ENCODE measurements at regions not wholly inside any gene's neighbourhood (a gene's known extent, or its start where the extent isn't known, plus 50 kb on each side); places are given as distances from the start of the nearest gene placed in this dataset.

GRCh38 chr4:79842162-79842561 lies 230.9 kb downstream of the ANTXR2 start:
- Histone ChIP-seq H4K5ac (ENCODE audit: low read depth, low read length) (no peak overlapping the region), H2BK120ac (ENCODE audit: low read depth, low read length) (no peak overlapping the region), H3K23ac (ENCODE audit: low read depth, low read length) (no peak overlapping the region), H2AK9ac (replicated peaks; ENCODE audit: low read depth, low read length, poor library complexity) (no peak overlapping the region), H3K9me3 (ENCODE audit: control insufficient read depth, insufficient read depth, low read length) (peaks cover 2% of the 10 kb centered on the region), H3K4me2 (ENCODE audit: low read depth, low read length) (no peak overlapping the region), H2BK15ac (ENCODE audit: low read depth, low read length) (no peak overlapping the region), H3K56ac (ENCODE audit: extremely low read depth, insufficient read depth, low read length) (no peak overlapping the region), H3K9me1 (ENCODE audit: insufficient read depth, low read length) (no peaks in the 10 kb centered on the region), H2BK5ac (ENCODE audit: low read depth, low read length, poor library complexity, severe bottlenecking) (no peak overlapping the region), H3K9ac (ENCODE audit: low read depth, low read length) (no peak overlapping the region), H3K27ac (ENCODE audit: insufficient read depth, low read length) (no peak overlapping the region), H4K8ac (ENCODE audit: low read depth in 2 of 2, low read length in 2 of 2) (no peak overlapping the region), H3K14ac (replicated peaks; ENCODE audit: low read depth, low read length) (no peak overlapping the region), H2AK5ac (ENCODE audit: low read depth, low read length) (no peak overlapping the region), H2BK20ac (ENCODE audit: low read depth, low read length) (no peak overlapping the region), H4K20me1 (ENCODE audit: insufficient read depth, low read length) (no peaks in the 10 kb centered on the region), H3K4ac (ENCODE audit: low read depth, low read length) (no peak overlapping the region), H3K27me3 (ENCODE audit: control insufficient read depth, insufficient read depth, low read length) (no peaks in the 10 kb centered on the region), H3K4me1 (ENCODE audit: control insufficient read depth, insufficient read depth, low read length) (no peaks in the 10 kb centered on the region), H3K36me3 (ENCODE audit: control insufficient read depth, insufficient read depth, low read length) (no peaks in the 10 kb centered on the region), H2AFZ (replicated peaks; ENCODE audit: low read length, poor library complexity) (no peak overlapping the region), H3K4me3 (ENCODE audit: insufficient read depth, low read depth, low read length) (no peak overlapping the region), H3K79me1 (ENCODE audit: low read depth in 1 of 2, low read length in 2 of 2) (no peaks in the 10 kb centered on the region), H4K91ac (ENCODE audit: insufficient read depth, low read depth, low read length) (no peak overlapping the region), H3K18ac (ENCODE audit: low read depth, low read length) (no peak overlapping the region)
- ChIA-PET POLR2A (ENCODE audit: unreplicated experiment) (no interaction called here), CTCF (no interaction called here)
- BruUV-seq (replicated peaks) = no TSS peak
- TF ChIP-seq NFE2L2 (IDR thresholded peaks at IDR 0.05; ENCODE audit: low read depth, low read length) (no peak), RAD21 (IDR thresholded peaks at IDR 0.05; ENCODE audit: low read length) (no peak), MXI1 (IDR thresholded peaks at IDR 0.05; ENCODE audit: borderline replicate concordance, low read depth, low read length) (no peak), SMC3 (IDR thresholded peaks at IDR 0.05; ENCODE audit: low read depth, low read length) (no peak), RCOR1 (IDR thresholded peaks at IDR 0.05; ENCODE audit: insufficient replicate concordance, low read length) (no peak), RFX5 (IDR thresholded peaks at IDR 0.05; ENCODE audit: low read depth, low read length) (no peak), BHLHE40 (IDR thresholded peaks at IDR 0.05; ENCODE audit: low read depth, low read length) (no peak), FOS (IDR thresholded peaks at IDR 0.05; ENCODE audit: low read depth, low read length) (no peak), MAFK (IDR thresholded peaks at IDR 0.05; ENCODE audit: low read depth, low read length) (no peak)
- TF ChIP-seq, protein P1, sequence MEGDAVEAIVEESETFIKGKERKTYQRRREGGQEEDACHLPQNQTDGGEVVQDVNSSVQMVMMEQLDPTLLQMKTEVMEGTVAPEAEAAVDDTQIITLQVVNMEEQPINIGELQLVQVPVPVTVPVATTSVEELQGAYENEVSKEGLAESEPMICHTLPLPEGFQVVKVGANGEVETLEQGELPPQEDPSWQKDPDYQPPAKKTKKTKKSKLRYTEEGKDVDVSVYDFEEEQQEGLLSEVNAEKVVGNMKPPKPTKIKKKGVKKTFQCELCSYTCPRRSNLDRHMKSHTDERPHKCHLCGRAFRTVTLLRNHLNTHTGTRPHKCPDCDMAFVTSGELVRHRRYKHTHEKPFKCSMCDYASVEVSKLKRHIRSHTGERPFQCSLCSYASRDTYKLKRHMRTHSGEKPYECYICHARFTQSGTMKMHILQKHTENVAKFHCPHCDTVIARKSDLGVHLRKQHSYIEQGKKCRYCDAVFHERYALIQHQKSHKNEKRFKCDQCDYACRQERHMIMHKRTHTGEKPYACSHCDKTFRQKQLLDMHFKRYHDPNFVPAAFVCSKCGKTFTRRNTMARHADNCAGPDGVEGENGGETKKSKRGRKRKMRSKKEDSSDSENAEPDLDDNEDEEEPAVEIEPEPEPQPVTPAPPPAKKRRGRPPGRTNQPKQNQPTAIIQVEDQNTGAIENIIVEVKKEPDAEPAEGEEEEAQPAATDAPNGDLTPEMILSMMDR (conservative IDR thresholded peaks at IDR 0.05; ENCODE audit: low read depth, low read length) = no peak
- dilution Hi-C loops (cut with HindIII; ENCODE audit: low sequenced_read_pairs, unreplicated experiment) = no loop called here
- in situ Hi-C loops (cut with MboI; ENCODE audit: low sequenced_read_pairs) = no loop called here
- ATAC-seq (ENCODE audit: low read depth) (no peak), DNase-seq (no peak)
- intact Hi-C loops (cut with micrococcal nuclease) = no loop called here

Measured in IMR-90 (cell line).